Activated CD4-positive, CD25-positive, alpha-beta regulatory T cell treated with anti-CD3 and anti-CD28 coated beads, Interleukin-2, amount 50 U/mL, for 16 hours (primary cell): ENCODE measurements at regions not wholly inside any gene's neighbourhood (a gene's known extent, or its start where the extent isn't known, plus 50 kb on each side); places are given as distances from the start of the nearest gene placed in this dataset.
"Not testable (repeated sequence)": the region's sequence is repeated elsewhere in the genome, so short reads cannot be mapped to it uniquely, and the experiment has no call there.

Experiments used
- DNase-seq: peaks from one replicate; pipeline ENCODE4 v3.0.0-alpha.2; 2020; ENCODE audit warnings: low read depth, low spot score

DNA sequence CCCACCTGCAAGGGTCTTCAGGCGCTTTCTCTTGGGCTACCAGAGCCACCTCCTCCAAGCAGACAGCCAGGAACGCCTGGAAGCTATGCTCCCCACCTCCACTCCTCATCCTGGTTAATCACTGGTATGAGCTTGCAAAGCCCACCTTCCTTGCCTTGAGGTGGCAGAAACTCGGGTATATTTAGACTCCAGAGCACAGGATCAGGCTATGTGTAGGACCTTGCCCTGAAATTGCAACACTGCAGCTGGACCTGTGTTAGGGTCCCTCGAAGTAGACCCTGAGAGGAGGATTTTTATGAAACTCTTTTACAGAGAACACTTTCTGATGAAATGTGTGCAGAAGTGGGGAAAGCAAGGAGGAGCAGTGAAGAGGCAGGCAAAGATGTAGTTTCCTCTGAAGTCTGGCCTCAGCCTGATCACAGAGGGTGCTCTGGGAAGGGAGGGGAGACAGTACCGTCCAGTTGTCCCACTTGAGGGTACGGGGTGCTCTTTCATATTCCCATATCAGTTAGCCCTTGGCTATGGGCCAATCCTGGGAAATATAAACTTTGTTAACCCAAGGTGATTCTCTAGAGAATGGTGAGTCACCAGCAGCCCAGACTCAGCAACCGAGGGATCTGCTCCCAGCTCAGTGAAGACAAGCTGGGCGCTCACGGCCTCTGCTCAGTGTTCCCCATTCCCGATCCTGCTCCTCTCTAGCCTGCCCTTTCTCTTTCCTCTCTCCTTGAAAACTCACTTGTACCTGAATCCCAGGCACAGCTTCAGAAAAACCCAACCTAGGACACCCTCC is 157.9 kb downstream of the UQCRFS1 start:
- no peak for DNase-seq

DNA sequence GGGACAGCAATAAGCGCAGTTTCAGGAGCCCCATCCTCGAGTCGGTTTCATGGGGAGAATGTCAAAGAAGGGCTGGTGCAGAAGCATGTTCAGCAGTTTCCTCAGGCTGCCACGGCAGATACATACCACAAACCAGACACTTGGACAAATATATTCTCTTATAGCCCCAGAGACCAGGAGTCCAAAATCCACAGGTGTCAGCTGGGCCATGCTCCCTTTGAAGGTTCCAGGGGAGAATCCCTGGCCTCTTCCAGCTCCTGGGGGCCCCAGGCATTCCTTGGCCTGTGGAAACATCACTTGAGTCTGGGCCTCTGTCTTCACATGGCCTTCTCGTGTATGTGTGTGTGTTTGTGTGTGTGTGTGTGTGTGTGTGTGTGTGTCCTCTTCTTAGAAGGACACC is 164.1 kb downstream of the UQCRFS1 start:
- DNase-seq = no peak

DNA sequence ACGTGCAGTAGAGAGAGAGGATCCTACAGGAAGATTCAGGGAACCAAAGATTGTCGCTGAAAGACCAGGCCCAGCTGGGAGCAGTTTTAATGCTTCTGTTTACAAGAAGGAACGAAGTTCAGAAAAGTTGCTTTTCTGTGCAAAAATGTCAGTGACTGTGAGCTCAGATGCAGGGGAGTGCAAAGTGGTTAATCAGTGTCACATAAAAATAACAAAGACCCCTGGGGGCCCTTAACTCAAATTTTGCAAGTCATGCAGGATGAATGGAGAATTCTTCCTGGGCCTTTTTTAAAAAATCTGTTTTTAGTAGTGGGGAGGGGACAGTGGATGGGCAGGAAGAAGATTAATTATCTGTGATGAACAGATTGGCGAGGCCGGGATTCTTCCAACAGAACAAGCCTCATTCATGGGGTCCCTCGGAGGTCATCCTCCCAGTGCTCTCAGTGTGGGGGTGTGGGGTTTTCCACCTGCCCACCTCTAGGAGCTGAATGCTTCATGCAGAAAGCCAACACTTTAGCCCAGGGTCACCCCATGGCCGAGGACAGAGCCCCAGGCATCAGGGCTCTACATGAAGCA is 167.2 kb downstream of the UQCRFS1 start:
- DNase-seq = no peak

DNA sequence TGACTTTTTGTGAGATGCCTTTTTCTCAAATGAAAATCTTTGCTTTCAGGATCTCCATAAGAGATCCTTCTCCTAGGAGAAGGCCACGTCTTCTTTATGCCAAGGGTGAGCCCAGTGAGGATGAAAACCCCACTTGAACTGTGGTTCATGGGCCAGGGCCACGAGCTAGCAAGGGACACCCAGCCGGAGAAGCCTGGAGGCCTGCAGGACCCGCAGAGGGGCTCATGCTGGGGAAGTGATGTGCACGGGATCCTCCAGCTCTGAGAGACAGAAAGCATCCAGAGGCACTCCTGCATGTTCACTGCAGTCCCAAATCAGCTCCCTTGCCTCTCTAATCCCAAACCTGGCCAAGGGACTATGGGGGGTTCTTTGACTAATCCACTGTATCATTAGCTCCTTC is 168.9 kb downstream of the UQCRFS1 start:
- no peak for DNase-seq

DNA sequence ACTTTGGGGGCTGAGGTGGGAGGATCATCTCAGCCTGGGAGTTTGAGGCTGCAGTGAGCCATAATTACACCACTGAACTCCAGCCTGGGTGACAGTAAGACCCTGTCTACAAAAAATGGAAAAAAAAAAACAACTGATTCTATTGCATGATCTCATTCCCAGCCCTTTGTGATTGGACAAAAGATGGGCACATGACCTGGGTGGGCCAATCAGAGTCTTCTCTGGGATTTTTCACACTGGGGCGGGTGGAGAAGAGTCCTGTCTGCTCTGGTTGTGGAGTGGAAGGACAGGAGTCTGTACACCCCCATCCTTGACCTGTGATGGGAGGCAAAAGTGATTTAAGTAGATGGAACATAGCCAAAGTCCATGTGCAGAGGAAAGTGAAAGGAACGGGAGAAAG is 170.5 kb downstream of the UQCRFS1 start:
- DNase-seq = no peak

DNA sequence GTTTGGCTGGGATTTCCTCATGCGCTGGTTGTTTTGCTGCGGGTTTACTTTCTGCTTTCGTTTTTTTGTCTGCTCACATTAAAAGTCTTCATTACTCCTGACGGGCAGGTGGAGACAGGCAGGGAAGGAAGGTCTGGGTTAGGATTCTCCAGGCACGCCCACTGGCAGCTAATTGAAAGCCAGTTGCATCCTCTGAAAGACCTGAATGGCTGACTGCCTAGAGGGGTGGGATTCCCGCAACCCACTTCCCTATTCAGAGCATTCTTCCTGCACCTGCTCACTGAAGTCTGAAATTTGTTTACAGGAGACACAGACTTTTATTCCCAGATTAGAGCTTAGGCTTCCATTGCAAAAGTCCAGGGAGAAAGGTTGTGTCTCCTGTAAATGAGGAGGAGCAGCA is 172.0 kb downstream of the UQCRFS1 start:
- no peak for DNase-seq

DNA sequence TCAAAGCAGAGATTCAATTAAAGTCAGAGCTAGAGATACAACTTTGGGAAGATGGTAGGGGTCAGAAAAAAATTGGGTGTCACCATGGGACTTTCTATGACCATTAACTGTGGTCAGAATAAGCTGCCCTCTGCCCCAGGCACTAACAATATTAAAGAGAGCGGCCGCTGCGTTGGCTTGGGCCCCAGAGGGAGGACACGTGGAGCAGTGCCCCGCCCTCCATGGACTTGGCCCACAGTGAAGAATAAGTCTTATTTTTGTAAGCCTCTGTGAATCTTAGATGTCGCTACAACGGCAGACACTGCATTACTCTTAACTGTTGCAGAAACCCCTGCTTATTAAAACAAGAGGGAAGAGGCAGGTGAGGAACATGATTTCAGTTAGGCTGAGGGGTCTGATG is 172.7 kb downstream of the UQCRFS1 start:
- DNase-seq = no peak

DNA sequence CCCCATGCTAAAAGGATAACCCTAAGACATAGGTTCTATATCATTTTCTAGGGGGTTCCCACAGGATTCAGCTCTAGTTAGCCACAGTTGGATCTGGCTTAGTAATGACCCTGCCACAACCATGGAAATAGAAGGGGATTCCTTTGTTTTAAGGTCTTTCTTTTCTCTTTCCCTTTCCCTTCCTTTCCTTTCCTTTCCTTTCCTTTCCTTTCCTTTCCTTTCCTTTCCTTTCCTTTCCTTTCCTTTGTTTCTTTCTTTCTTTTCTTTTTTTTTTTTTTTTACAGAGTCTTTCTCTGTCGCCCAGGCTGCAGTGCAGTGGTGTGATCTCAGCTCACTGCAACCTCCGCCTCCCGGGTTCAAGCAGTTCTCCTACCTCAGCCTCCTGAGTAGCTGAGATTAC is 173.9 kb downstream of the UQCRFS1 start:
- DNase-seq = not testable (repeated sequence)

DNA sequence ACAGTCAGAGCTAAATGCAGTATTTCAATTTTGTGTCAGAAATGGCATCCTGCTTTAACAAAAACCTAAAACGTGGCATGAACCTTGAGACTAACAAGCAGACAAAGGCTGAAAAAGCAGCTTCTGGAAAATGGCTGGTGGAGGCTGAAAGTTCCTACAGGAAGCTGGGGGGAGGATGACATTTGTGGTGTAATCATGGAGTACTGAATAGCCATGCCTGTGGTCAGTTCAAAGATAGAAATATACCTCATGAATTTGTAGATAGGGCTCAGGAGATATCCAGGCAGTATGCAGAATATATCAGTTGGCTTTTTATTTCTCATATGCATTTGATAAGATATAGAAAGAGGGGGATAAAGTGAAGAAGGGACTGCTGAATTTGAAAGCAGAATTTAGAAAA is 181.7 kb downstream of the UQCRFS1 start:
- DNase-seq = no peak

DNA sequence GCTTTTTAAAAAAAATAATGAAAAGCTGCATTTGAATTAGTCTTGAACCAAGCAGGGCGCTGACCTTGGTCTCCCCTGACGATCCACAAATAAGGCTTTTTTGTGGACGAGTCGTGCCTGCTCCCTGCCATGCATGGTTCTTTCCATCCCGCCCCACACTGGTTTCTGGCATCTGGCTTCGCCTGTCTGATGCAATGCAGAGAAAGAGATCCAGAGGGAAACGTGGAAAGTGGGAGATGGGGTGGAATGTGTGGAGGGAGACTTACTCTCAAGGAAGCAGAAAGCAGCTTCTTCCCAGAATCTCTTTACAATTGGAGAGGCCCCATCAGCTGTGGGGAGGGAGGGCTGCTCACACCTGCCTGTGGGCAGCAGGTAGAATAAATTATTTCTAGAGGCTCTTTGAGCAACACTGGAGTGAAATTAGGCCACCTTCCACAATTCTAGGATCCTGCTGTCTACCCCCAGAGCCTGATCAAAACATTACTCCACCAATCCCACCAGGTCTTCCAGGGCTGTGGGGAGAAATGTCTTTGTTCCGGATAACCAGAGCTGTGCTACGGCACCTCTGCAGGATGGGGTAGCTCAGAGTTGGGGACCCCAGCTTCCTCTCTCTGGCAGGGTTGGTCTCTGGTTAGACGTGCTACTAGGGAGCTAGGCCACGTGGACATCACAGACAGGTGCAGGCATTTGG is 183.5 kb downstream of the UQCRFS1 start:
- no peak for DNase-seq

DNA sequence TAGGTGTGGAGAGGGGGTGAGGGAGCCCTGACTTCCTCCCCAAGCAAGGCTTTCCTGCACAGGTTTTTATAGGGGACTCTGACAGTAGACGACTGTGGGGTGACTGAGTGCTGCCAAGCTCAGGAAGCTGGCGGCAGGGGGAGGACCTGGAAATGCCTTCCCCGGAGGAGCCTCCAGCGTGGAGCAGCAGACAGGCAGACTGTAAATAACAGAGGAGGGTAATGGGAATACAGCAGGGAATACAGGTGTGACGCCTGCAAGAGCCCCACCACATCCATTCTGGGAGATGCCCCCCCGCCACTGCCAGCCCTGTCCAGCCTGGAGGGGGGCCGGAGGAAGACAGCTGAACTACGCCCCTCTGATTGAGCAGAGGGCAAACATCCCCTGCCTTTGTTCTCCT is 190.4 kb downstream of the UQCRFS1 start:
- no peak for DNase-seq

DNA sequence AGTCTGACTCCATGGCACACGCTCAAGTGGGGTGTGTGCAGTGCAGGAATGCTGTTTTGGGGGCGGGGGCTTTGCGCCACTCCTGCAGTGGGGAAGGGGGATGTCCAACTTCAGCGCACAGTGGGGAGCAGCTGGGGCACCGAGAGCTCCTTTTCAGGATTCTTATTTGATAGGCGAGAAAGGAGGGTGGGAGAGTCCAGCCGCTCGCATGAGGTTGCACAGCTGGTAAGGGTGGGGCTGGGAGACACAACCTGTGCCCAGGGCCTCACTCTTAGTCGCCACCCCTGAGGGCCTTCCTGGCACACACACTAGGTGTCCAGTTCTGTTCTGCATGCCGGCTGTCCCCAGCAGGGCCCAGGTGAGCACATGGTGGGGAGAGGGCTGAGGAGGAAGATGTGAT is 190.8 kb downstream of the UQCRFS1 start:
- DNase-seq = no peak

DNA sequence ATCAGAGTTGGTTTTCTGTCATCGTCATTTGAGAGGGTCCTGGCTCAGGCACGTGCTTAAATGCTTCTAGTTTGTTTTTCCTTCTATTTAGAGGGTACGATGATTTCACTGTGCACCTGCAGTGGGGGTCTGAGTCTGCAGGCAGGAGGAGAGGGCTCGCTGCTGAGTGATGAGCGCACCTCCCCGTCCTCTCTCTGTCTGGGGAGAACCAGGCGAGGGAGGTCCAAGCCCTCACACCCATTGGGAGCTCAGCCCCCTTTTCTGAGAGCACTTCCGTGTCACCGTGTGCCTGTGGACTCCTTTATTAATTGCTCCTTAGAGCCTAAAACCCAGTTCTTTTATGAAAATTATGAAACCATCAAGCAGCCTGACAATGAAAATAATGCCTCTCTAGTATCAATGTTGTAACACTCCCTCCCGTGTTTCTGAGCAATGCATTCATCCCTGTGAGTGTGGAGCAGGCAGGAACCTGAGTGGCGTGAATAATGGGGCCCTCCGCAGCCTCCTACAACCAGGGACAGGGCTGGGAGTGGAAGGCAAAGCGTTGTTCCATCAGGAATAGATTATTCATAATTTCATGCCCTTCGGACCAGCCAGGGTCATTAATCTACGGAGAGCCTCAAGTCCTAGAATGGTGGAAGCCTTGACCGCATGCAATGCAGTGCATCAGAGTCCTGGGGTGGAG is 191.6 kb downstream of the UQCRFS1 start:
- no peak for DNase-seq

DNA sequence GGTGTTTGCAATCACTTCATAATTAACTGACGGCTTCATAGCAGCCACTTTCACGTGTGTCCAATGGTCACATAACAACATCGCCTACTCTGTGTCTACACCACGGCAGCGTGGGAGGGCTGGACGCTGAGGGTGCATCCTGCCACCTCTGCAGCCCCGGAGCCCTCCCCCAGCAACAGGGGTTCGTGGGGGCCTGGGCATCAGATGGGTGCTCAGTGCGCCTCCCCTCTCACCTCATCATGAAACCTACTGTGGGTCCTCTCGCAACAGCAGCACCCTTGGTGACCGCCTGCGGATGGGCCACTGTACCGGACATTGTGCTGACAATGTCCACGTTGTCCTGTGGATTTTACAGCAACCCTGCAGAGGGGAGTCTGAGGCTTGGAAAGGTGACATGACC is 193.5 kb downstream of the UQCRFS1 start:
- DNase-seq = no peak

DNA sequence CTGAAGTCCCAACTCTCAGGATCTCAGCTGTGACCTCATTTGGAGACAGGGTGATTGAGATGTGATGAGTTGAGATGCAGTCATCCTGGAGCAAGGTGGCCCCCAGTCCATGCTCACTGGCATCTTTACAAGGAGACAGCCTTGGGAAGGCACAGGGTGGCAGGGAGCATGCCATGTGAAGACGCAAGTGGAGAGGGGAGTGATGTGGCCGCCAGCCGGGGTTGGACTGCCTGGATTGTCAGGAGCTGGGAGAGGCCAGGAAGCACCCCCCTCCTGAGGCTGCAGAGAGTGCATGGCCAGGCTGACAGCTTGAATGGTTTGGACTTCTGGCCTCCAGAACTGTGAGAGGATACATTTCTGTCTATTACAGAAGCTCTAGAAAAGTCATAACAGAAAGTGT is 194.4 kb downstream of the UQCRFS1 start:
- DNase-seq = no peak

DNA sequence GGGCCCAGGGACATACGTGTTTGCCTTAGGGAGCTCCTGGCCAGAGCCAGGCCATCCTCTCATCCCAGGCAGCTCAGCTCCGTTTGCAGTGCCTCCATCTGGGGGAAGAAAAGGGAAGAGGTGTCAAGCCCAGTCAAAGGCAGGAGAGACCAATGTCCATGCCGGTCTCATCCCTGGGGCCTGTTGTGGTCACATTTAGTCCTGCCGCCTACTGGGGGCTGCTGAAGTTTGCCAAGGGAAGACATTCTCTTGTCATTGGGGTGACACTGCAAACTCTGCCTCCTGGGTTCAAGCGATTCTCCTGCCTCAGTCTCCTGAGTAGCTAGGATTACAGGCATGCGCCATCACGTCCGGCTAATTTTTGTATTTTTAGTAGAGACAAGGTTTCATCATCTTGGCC is 195.2 kb downstream of the UQCRFS1 start:
- DNase-seq = no peak

DNA sequence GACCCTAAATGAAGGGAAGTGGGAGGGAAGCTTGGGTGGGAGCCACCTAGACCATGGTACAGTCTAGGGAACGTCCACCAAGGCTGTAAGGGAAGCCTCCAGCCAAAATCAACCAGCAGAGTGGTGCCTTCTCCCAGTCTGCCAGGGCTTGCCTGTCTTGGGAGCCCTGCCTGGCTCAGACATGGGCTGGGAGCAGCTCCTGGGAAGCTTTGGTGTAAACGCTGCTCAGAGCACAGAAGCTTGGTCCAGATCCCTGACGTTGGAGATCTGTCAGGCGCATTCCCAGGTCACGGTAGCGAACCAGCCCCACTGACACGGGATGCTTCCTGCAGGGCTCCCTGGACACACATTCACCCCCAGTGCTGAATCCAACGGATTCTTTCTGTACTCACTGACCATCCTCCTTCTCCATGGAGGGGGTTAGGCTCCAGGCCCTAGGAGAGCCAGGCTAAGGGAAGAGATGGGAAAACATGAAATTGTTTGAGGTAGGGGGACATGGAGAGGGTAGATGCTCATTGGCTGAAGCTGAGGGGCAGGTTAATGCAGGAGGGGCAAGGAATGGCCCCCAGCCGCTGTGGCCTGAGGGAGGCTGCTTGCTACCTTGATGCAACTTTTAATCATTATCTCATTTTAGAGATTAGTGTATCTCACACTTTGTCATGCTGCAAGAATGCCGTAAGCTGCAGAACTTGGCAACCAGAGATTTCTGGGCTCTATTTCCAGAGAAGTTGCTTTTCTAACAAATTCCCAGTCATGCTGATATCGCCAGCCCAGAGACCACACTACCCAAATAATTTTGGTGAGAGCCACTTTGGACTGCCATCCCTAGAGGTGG is 195.8 kb downstream of the UQCRFS1 start:
- DNase-seq = no peak

DNA sequence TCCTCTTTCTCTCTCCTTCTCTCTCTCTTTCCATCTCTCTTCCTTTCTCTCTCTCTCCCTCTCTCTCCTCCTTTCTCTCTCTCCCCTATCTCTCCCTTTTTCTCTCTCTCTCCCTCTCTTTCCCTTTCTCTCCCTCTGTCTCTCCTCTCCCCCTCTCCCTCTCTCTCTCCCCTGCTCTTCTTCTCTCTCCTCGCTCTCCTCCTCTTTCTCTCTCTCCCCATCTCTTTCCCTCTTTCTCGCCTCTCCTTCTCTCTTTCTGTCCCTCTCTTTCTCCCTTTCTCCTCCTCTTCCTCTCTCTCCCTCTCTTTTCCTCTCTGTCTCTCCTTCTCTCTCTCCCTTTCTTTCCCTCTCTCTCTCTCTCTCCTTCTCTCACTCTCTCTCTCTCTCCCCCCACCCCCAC is 196.6 kb downstream of the UQCRFS1 start:
- DNase-seq = no peak

DNA sequence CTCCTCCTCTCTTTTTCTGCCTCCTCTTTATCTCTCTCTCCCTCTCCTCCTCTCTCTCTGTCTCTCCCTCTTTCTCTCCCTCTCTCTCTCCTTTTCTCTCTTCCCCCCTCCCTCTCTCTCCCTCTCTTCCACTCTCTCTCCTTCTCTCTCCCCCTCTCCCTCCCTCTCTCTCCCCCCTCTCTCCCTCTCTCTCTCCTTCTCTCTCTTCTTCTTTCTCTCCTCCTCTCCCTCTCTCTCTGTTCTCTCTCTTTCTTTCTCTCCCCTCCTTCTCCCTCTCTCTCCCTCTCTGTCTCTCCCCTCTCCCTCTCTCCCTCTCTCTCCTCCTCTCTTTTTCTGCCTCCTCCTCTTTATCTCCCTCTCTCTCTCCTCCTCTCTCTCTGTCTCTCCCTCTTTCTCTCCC is 197.4 kb downstream of the UQCRFS1 start:
- DNase-seq = no peak

DNA sequence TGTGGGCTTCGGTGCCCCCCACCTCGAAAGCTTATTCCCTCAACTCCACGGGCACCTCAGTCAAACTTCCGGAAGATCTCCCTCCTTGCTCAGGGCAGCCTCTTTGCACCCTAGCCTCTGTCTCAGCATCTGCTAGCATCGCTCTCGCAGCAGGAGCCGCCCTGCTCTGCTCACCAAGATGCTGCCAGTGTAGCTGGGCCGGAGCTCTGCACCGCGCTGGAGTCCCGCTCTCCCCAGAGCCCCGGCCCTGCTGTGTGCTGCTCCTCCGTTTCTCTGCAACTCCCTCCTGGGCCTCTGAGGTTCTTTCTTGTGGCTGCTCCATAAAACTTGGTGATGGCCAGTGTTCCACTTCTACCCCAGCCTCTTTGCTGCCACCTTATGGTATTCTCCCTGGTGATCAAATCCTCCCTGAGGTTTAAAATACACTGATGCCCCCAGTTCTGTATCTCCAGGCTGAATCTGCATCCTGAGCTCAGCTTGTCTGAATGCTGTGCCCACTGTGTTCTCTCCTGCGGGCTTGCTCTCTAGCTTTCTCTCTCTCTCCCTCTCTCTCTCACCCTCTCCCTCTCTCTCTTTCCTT is 198.0 kb downstream of the UQCRFS1 start:
- no peak for DNase-seq

DNA sequence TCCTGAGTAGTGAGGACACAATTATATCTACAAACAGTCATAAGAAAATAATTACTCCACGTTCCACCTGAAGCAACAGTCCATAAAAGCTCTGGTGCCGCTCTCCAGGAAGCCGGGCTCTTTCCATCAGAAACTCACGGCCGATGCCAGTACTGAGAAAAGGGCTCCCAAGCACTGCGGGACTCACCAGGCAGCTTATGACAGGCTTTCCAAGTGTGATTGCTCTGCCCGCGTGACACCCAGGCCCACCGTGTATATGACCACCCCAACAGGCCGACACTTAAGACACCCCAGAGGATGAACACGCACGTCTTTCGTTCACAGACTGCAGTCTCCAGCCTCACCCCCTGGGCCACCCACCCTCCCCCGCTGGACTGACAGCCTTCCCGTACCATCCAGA is 199.0 kb downstream of the UQCRFS1 start:
- no peak for DNase-seq
